ENCODE measurements at regions not wholly inside any gene's neighbourhood (a gene's known extent, or its start where the extent isn't known, plus 50 kb on each side); places are given as distances from the start of the nearest gene placed in this dataset.
"Not testable (repeated sequence)": the region's sequence is repeated elsewhere in the genome, so short reads cannot be mapped to it uniquely, and the experiment has no call there.

DNA sequence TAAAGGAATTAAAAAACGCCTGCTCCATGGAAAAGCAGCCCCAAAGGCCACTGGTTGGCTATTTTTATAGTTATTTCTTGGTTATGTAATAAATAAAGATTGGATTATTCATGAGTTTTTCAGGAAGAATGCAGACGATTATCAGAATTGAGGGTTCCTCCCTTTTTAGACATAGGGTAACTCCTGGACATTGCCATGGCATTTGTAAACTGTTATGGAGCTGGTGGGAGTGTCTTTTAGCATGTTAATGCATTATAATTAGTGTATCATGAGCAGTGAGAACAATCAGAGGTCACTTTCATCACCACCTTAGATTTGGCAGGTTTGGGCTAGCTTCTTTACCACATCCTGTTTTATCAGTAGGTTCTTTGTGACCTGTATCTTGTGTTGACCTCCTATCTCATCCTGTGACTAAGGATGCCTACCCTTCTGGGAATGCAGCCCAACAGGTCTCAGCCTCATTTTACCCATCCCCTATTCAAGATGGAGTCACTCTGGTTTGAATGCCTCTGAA lies 728.7 kb downstream of the GALC start:
- Histone ChIP-seq H3K4me1 (ENCODE audit: control insufficient read depth in 5 of 5, insufficient read depth in 5 of 5, low read length in 5 of 5) (no peaks in the 10 kb centered on the region), H3K9ac (ENCODE audit: low read length in 5 of 5) (no peak overlapping the region), H3K9me3 (ENCODE audit: control insufficient read depth in 5 of 5, low read length in 5 of 5) (peaks cover 0 to 3% (median 0%) of the 10 kb centered on the region in 5 donors), H3K27me3 (ENCODE audit: control insufficient read depth in 5 of 5, insufficient read depth in 4 of 5, low read length in 5 of 5) (no peaks in the 10 kb centered on the region), H3K36me3 (ENCODE audit: control insufficient read depth in 5 of 5, insufficient read depth in 5 of 5, low read length in 5 of 5) (no peaks in the 10 kb centered on the region), H3K27ac (ENCODE audit: low read depth, low read length) (no peak overlapping the region), H3K4me3 (ENCODE audit: low read depth in 1 of 5, low read length in 5 of 5) (no peak overlapping the region)

DNA sequence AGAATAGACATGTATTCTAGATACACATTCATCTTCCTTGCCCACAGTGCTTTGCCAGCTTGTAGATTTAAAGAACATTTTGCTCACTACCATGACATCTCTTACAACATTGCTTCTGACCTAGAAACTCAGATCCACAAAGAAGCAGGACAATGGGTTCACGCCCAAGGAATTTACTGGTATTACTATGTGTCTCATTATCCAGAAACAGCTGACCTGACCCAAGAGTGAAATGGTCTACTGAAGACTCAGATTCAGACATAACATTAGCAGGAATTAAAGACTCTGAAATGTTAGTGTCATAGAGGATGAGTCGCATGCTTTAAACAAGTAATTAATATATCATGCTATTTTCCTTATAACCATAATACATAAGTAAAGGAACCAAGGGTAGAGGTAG lies 731.4 kb downstream of the GALC start:
- Histone ChIP-seq H3K27ac (ENCODE audit: low read depth, low read length) (no peak overlapping the region), H3K27me3 (ENCODE audit: control insufficient read depth in 5 of 5, insufficient read depth in 4 of 5, low read length in 5 of 5) (no peaks in the 10 kb centered on the region), H3K36me3 (ENCODE audit: control insufficient read depth in 5 of 5, insufficient read depth in 5 of 5, low read length in 5 of 5) (no peaks in the 10 kb centered on the region), H3K4me1 (ENCODE audit: control insufficient read depth in 5 of 5, insufficient read depth in 5 of 5, low read length in 5 of 5) (no peaks in the 10 kb centered on the region), H3K4me3 (ENCODE audit: low read depth in 1 of 5, low read length in 5 of 5) (no peak overlapping the region), H3K9ac (ENCODE audit: low read length in 5 of 5) (no peak overlapping the region), H3K9me3 (ENCODE audit: control insufficient read depth in 5 of 5, low read length in 5 of 5) (peaks cover 0 to 5% (median 0%) of the 10 kb centered on the region in 5 donors)

DNA sequence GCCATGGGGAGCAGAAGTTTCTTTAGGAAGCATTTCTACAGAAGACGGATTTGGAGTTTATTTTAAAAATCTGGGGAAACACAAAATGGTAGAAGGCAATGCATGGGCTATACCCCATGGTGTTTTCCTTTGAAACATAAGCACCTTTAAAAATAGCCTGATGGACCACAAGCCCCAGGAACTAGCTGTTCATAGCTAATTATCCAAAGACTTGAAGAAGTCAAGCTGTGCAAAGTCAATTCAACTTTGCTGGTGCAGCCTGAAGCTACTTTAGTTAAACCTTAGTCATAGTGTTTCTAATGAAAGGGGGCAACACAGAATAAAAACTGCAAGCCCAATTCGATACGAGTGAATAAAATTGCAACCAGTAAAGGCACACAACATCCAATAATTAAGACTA lies 732.5 kb downstream of the GALC start:
- Histone ChIP-seq H3K36me3 (ENCODE audit: control insufficient read depth in 5 of 5, insufficient read depth in 5 of 5, low read length in 5 of 5) (no peaks in the 10 kb centered on the region), H3K4me1 (ENCODE audit: control insufficient read depth in 5 of 5, insufficient read depth in 5 of 5, low read length in 5 of 5) (no peaks in the 10 kb centered on the region), H3K9me3 (ENCODE audit: control insufficient read depth in 5 of 5, low read length in 5 of 5) (peaks cover 0 to 5% (median 0%) of the 10 kb centered on the region in 5 donors), H3K4me3 (ENCODE audit: low read depth in 1 of 5, low read length in 5 of 5) (no peak overlapping the region), H3K27me3 (ENCODE audit: control insufficient read depth in 5 of 5, insufficient read depth in 4 of 5, low read length in 5 of 5) (no peaks in the 10 kb centered on the region), H3K27ac (ENCODE audit: low read depth, low read length) (no peak overlapping the region), H3K9ac (ENCODE audit: low read length in 5 of 5) (no peak overlapping the region)

DNA sequence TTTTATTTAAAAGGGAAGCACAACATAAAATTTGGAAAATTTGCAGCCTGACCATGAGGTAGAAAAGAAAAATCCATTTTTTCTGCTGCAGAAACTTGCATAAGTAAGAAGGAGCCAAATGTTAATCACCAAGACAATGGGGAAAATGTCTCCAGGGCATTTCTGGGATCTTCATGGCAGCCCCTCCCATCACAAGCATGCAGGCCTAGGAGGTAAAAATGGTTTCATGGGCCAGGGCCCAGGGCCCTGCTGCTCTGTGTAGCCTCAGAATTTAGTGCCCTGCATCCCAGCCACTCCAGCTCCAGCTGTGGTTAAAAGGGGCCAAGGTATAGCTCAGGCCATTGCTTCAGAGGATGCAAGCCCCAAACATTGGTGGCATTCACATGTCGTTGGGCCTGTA lies 735.6 kb downstream of the GALC start:
- Histone ChIP-seq H3K9me3 (ENCODE audit: control insufficient read depth in 5 of 5, low read length in 5 of 5) (peaks cover 0 to 5% (median 0%) of the 10 kb centered on the region in 5 donors), H3K36me3 (ENCODE audit: control insufficient read depth in 5 of 5, insufficient read depth in 5 of 5, low read length in 5 of 5) (no peaks in the 10 kb centered on the region), H3K27ac (ENCODE audit: low read depth, low read length) (no peak overlapping the region), H3K27me3 (ENCODE audit: control insufficient read depth in 5 of 5, insufficient read depth in 4 of 5, low read length in 5 of 5) (no peaks in the 10 kb centered on the region), H3K4me1 (ENCODE audit: control insufficient read depth in 5 of 5, insufficient read depth in 5 of 5, low read length in 5 of 5) (no peaks in the 10 kb centered on the region), H3K4me3 (ENCODE audit: low read depth in 1 of 5, low read length in 5 of 5) (no peak overlapping the region), H3K9ac (ENCODE audit: low read length in 5 of 5) (no peak overlapping the region)

DNA sequence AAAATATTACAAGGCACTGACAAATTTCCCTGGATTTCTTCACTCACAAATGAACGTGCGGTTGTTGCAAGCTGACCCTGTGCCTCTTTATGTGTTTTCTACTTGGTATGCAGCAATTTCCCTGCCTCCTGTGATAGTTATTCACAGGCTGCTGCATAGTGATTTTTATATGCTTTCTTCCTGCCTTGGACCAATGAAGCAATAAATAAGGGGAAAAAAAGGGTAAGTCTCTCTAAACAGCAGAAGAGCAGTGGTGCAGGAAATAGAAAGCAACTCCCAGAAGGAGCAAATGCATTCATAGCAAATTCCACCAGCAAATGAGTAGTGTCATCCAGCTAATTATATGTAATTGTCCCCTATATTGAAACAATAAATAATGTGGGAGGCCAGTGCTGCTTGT lies 737.9 kb downstream of the GALC start:
- Histone ChIP-seq H3K9ac (ENCODE audit: low read length in 5 of 5) (no peak overlapping the region), H3K36me3 (ENCODE audit: control insufficient read depth in 5 of 5, insufficient read depth in 5 of 5, low read length in 5 of 5) (no peaks in the 10 kb centered on the region), H3K4me3 (ENCODE audit: low read depth in 1 of 5, low read length in 5 of 5) (no peak overlapping the region), H3K4me1 (ENCODE audit: control insufficient read depth in 5 of 5, insufficient read depth in 5 of 5, low read length in 5 of 5) (peaks cover 0 to 3% (median 0%) of the 10 kb centered on the region in 5 donors), H3K27me3 (ENCODE audit: control insufficient read depth in 5 of 5, insufficient read depth in 4 of 5, low read length in 5 of 5) (no peaks in the 10 kb centered on the region), H3K9me3 (ENCODE audit: control insufficient read depth in 5 of 5, low read length in 5 of 5) (peaks cover 0 to 5% (median 0%) of the 10 kb centered on the region in 5 donors), H3K27ac (ENCODE audit: low read depth, low read length) (no peak overlapping the region)

DNA sequence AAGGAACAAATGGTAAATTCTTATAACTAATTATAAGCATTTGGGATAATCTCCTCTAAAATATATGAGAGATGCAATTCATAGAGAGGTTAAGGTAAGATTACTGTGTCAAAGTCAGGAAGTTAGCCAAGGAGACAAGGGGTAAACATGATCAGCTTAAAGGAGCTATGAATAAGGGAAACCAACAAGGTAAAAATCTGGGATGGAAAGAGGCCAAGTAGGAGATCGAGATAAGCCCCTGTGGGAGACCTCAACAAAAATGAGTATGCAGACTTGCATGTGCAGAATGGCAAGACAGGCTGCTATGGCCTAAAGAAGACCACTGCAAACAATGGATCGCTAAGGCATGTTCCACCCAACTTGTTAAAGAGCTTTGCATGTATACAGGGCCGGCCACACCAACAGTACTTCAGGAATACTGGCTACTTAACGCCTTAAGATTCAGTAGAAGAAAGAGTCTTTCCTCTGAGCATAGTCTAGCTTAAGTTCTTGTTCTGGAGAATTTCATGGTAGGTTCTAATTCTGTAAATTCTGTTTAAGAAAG lies 738.6 kb downstream of the GALC start:
- no peak overlapping the region for H3K9ac ChIP-seq (ENCODE audit: low read length in 5 of 5)
- H3K27ac ChIP-seq (ENCODE audit: low read depth, low read length) = no peak overlapping the region
- no peaks in the 10 kb centered on the region for H3K27me3 ChIP-seq (ENCODE audit: control insufficient read depth in 5 of 5, insufficient read depth in 4 of 5, low read length in 5 of 5)
- H3K9me3 ChIP-seq (ENCODE audit: control insufficient read depth in 5 of 5, low read length in 5 of 5) = peaks cover 0 to 5% (median 0%) of the 10 kb centered on the region in 5 donors
- no peaks in the 10 kb centered on the region for H3K36me3 ChIP-seq (ENCODE audit: control insufficient read depth in 5 of 5, insufficient read depth in 5 of 5, low read length in 5 of 5)
- no peak overlapping the region for H3K4me3 ChIP-seq (ENCODE audit: low read depth in 1 of 5, low read length in 5 of 5)
- H3K4me1 ChIP-seq (ENCODE audit: control insufficient read depth in 5 of 5, insufficient read depth in 5 of 5, low read length in 5 of 5) = peaks cover 0 to 3% (median 0%) of the 10 kb centered on the region in 5 donors

DNA sequence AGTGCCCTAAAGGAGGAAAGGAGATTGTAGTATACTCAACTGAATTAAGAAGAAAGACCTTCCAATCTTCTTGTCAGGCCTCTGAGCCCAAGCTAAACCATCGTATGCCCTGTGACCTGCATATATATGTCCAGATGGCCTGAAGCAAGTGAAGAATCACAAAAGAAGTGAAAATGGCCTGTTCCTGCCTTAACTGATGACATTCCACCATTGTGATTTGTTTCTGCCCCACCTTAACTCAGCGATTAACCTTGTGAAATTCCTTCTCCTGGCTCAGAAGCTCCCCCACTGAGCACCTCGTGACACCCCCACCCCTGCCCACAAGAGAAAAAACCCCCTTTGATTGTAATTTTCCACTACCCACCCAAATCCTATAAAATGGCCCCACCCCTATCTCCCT lies 739.2 kb downstream of the GALC start:
- H3K4me3 ChIP-seq (ENCODE audit: low read depth in 1 of 5, low read length in 5 of 5); H3K4me1 ChIP-seq (ENCODE audit: control insufficient read depth in 5 of 5, insufficient read depth in 5 of 5, low read length in 5 of 5); H3K9ac ChIP-seq (ENCODE audit: low read length in 5 of 5); H3K36me3 ChIP-seq (ENCODE audit: control insufficient read depth in 5 of 5, insufficient read depth in 5 of 5, low read length in 5 of 5); H3K27ac ChIP-seq (ENCODE audit: low read depth, low read length); H3K9me3 ChIP-seq (ENCODE audit: control insufficient read depth in 5 of 5, low read length in 5 of 5); H3K27me3 ChIP-seq (ENCODE audit: control insufficient read depth in 5 of 5, insufficient read depth in 4 of 5, low read length in 5 of 5): not testable (repeated sequence)

DNA sequence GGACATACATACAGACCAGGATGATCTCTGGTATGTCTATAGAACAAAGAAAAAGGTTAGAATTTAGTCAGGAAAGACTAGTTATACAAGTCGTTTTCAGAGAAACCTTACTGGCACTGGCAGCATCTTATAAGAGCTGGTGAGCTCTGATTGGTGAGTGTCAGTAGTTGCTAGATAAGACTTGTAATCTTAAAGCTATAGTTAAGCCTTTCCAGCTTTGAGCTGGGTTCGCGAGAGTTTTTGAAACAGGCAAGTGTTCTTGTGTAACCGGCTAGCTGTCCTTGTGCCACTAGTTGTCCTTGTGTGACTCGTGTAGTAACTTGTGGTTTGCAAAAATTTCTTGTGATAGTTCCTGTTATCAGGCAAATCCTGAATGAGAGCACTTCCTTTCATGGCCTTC lies 740.9 kb downstream of the GALC start:
- Histone ChIP-seq H3K27ac (ENCODE audit: low read depth, low read length) (no peak overlapping the region), H3K4me1 (ENCODE audit: control insufficient read depth in 5 of 5, insufficient read depth in 5 of 5, low read length in 5 of 5) (peaks cover 0 to 3% (median 0%) of the 10 kb centered on the region in 5 donors), H3K36me3 (ENCODE audit: control insufficient read depth in 5 of 5, insufficient read depth in 5 of 5, low read length in 5 of 5) (no peaks in the 10 kb centered on the region), H3K27me3 (ENCODE audit: control insufficient read depth in 5 of 5, insufficient read depth in 4 of 5, low read length in 5 of 5) (no peaks in the 10 kb centered on the region), H3K9ac (ENCODE audit: low read length in 5 of 5) (no peak overlapping the region), H3K4me3 (ENCODE audit: low read depth in 1 of 5, low read length in 5 of 5) (no peak overlapping the region), H3K9me3 (ENCODE audit: control insufficient read depth in 5 of 5, low read length in 5 of 5) (no peaks in the 10 kb centered on the region)

DNA sequence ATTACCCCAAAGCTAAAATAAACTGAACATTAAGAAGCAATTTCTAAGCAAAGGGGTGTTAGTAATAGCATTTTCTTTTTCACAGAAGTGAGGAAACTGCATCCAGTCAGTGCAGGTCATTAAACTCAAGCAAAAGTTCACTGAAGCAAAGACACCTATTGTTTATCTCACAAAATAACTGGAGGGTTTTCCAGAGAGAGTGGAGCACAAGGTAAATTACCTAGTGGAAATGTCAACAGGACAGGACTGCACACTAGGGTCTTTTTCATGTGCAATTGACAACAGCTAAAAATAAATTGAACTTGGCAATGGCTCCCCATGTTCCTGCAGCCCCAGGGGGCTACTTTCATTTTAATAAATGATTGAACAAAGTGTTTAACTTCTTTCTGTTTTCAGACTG lies 742.0 kb downstream of the GALC start:
- no peaks in the 10 kb centered on the region for H3K27me3 ChIP-seq (ENCODE audit: control insufficient read depth in 5 of 5, insufficient read depth in 4 of 5, low read length in 5 of 5)
- H3K9ac ChIP-seq (ENCODE audit: low read length in 5 of 5) = no peak overlapping the region
- no peaks in the 10 kb centered on the region for H3K36me3 ChIP-seq (ENCODE audit: control insufficient read depth in 5 of 5, insufficient read depth in 5 of 5, low read length in 5 of 5)
- no peak overlapping the region for H3K4me3 ChIP-seq (ENCODE audit: low read depth in 1 of 5, low read length in 5 of 5)
- peaks cover 0 to 3% (median 0%) of the 10 kb centered on the region in 5 donors for H3K4me1 ChIP-seq (ENCODE audit: control insufficient read depth in 5 of 5, insufficient read depth in 5 of 5, low read length in 5 of 5)
- H3K27ac ChIP-seq (ENCODE audit: low read depth, low read length) = no peak overlapping the region
- peaks cover 0 to 3% (median 2%) of the 10 kb centered on the region in 5 donors for H3K9me3 ChIP-seq (ENCODE audit: control insufficient read depth in 5 of 5, low read length in 5 of 5)

DNA sequence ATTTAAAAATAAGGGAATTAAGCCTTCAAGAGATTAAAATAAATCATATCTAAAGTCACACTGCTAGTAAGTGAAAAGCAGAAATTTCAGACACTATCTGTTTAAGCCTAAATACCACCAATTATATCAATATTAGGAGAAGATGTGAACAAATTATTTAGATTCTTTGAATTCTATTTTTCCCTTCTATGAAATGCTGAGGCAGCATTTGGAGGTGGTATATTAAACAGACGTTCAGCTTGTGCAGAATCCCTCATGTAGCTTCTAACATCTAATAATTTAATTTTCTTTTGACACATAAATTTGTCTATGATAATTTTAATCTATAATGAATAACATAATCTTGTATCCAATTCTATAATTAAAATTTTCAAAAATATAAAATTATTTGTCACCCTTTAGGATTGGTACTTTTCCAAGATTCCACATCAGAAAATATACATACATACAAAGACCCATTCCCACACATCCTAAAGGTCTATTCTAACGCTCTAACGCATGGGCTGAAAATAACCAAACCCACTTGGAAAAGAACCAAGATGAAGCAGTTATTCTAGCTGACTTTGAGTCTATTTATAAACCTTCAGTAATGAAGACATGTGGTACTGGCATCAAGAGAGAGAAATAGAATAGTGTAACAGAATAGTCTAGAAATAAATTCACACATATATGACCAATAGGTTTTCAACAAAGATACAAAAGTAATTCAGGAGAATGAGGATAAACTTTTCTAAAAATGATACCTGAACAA lies 751.8 kb downstream of the GALC start:
- Histone ChIP-seq H3K4me1 (ENCODE audit: control insufficient read depth in 5 of 5, insufficient read depth in 5 of 5, low read length in 5 of 5) (no peaks in the 10 kb centered on the region), H3K9ac (ENCODE audit: low read length in 5 of 5) (no peak overlapping the region), H3K27ac (ENCODE audit: low read depth, low read length) (no peak overlapping the region), H3K4me3 (ENCODE audit: low read depth in 1 of 5, low read length in 5 of 5) (no peak overlapping the region), H3K27me3 (ENCODE audit: control insufficient read depth in 5 of 5, insufficient read depth in 4 of 5, low read length in 5 of 5) (no peaks in the 10 kb centered on the region), H3K9me3 (ENCODE audit: control insufficient read depth in 5 of 5, low read length in 5 of 5) (peaks cover 0 to 2% (median 0%) of the 10 kb centered on the region in 5 donors), H3K36me3 (ENCODE audit: control insufficient read depth in 5 of 5, insufficient read depth in 5 of 5, low read length in 5 of 5) (no peaks in the 10 kb centered on the region)
